NCI-H446 (cell line): ENCODE measurements at regions not wholly inside any gene's neighbourhood (a gene's known extent, or its start where the extent isn't known, plus 50 kb on each side); places are given as distances from the start of the nearest gene placed in this dataset.

Experiments used
- DNase-seq, 2 experiments: peaks; one replicate each; lab custom pipeline; 2025; lab: John Stamatoyannopoulos, UW

- no peak for DNase-seq
Measured at GRCh38 chr5:120738568-120738967, 274.5 kb downstream of the PRR16 start.

- no peak for DNase-seq
Measured at GRCh38 chr5:120740989-120741388, 276.9 kb downstream of the PRR16 start.

- no peak for DNase-seq
Measured at GRCh38 chr5:120748474-120748873, 284.4 kb downstream of the PRR16 start.

- no peak for DNase-seq
Measured at GRCh38 chr5:120749737-120750136, 285.6 kb downstream of the PRR16 start.

GRCh38 chr5:120759587-120759986, 295.5 kb downstream of the PRR16 start:
- DNase-seq, result no peak

GRCh38 chr5:120761986-120762385, 297.9 kb downstream of the PRR16 start:
- no peak for DNase-seq

GRCh38 chr5:120765189-120765588, 301.1 kb downstream of the PRR16 start:
- no peak for DNase-seq

GRCh38 chr5:120767178-120767820, 303.2 kb downstream of the PRR16 start:
- no peak for DNase-seq

GRCh38 chr5:120769312-120769872, 305.3 kb downstream of the PRR16 start:
- DNase-seq, result no peak

GRCh38 chr5:120771202-120771601, 307.1 kb downstream of the PRR16 start:
- no peak for DNase-seq

- DNase-seq, result no peak
Measured at GRCh38 chr5:120778491-120779484, 314.7 kb downstream of the PRR16 start.

GRCh38 chr5:120779674-120780073, 315.6 kb downstream of the PRR16 start:
- DNase-seq, result no peak

- no peak for DNase-seq
Measured at GRCh38 chr5:120788481-120788880, 324.4 kb downstream of the PRR16 start.

GRCh38 chr5:120789918-120790317, 325.8 kb downstream of the PRR16 start:
- DNase-seq, result no peak

- DNase-seq, result no peak
Measured at GRCh38 chr5:120790339-120790738, 326.2 kb downstream of the PRR16 start.

GRCh38 chr5:120792477-120792876, 328.4 kb downstream of the PRR16 start:
- no peak for DNase-seq

- no peak for DNase-seq
Measured at GRCh38 chr5:120794121-120794520, 330.0 kb downstream of the PRR16 start.

- no peak for DNase-seq
Measured at GRCh38 chr5:120803282-120803681, 339.2 kb downstream of the PRR16 start.

- no peak for DNase-seq
Measured at GRCh38 chr5:120805131-120805530, 341.0 kb downstream of the PRR16 start.

- no peak for DNase-seq
Measured at GRCh38 chr5:120806202-120806601, 342.1 kb downstream of the PRR16 start.

- no peak for DNase-seq
Measured at GRCh38 chr5:120808135-120808534, 344.0 kb downstream of the PRR16 start.

GRCh38 chr5:120808606-120809005, 344.5 kb downstream of the PRR16 start:
- DNase-seq, result no peak

GRCh38 chr5:120813551-120813950, 349.5 kb downstream of the PRR16 start:
- no peak for DNase-seq
